Transverse colon (tissue), 4 donors: ENCODE measurements at regions not wholly inside any gene's neighbourhood (a gene's known extent, or its start where the extent isn't known, plus 50 kb on each side); places are given as distances from the start of the nearest gene placed in this dataset.

Source experiments
- POLR2A ChIP-seq: fragments of 450-650 bp; IDR thresholded peaks from one replicate; pipeline ENCODE4 v1.6.1; 2016; ENCODE audit warnings: antibody characterized with exemption, mild to moderate bottlenecking, moderate library complexity
- POLR2AphosphoS5 ChIP-seq, 3 donors: sonication (generic); formaldehyde crosslinking; IDR thresholded peaks; one replicate each; pipeline ENCODE4 v1.6.1; 2016; ENCODE audit warnings: antibody characterized with exemption in 3 of 3
- TF ChIP-seq, protein P1 (sequence below), 5 experiments: fragments of 200-600 bp in 3 of 5; fragments of 450-650 bp in 2 of 5; sonication (generic) in 3 of 5; IDR thresholded peaks; 1 replicate in 2 of 5; 2 replicates in 3 of 5; pipeline ENCODE4 v1.5.1; 2016 to 2017; ENCODE audit warnings: antibody characterized with exemption in 5 of 5, inconsistent platforms in 3 of 5, mild to moderate bottlenecking in 2 of 5, moderate library complexity in 1 of 5

DNA sequence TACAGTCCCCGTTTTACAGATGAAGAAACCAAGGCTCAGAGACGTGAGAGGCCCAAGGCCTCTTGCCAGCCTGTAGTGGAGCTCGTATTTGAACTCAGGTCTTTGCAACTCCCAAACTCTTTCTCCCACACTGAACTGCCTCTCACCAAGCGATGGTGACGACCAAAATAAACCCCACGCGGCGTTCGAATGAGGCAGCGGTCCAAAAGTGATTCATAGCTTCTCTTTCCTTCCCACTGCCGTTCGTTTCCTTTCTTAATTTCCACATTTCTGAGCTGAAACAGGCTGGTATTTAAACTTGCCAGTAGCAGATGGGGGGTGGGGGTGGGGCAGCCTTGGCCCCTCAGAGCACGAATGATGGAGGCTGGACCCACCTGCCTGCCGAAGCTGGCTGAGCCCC is 252.9 kb upstream of the KCNG1 start:
- TF ChIP-seq, protein P1, sequence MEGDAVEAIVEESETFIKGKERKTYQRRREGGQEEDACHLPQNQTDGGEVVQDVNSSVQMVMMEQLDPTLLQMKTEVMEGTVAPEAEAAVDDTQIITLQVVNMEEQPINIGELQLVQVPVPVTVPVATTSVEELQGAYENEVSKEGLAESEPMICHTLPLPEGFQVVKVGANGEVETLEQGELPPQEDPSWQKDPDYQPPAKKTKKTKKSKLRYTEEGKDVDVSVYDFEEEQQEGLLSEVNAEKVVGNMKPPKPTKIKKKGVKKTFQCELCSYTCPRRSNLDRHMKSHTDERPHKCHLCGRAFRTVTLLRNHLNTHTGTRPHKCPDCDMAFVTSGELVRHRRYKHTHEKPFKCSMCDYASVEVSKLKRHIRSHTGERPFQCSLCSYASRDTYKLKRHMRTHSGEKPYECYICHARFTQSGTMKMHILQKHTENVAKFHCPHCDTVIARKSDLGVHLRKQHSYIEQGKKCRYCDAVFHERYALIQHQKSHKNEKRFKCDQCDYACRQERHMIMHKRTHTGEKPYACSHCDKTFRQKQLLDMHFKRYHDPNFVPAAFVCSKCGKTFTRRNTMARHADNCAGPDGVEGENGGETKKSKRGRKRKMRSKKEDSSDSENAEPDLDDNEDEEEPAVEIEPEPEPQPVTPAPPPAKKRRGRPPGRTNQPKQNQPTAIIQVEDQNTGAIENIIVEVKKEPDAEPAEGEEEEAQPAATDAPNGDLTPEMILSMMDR (IDR thresholded peaks at IDR 0.05), result no peak
- TF ChIP-seq POLR2A (no peak), POLR2AphosphoS5 (IDR thresholded peaks at IDR 0.05) (no peak)
